Right ventricle myocardium inferior (tissue), 1 donor: ENCODE measurements at regions not wholly inside any gene's neighbourhood (a gene's known extent, or its start where the extent isn't known, plus 50 kb on each side); places are given as distances from the start of the nearest gene placed in this dataset.
A peak's percentile ranks its signal among the peaks of the same experiment; 100 is the strongest.
"Not testable (repeated sequence)": the region's sequence is repeated elsewhere in the genome, so short reads cannot be mapped to it uniquely, and the experiment has no call there.

Experiments used
- ATAC-seq: fragments of 200-7000 bp; cut with Tn5 transposase; one replicate; pipeline ENCODE4 v1.9.1; 2020; ENCODE audit warnings: mild to moderate bottlenecking, moderate library complexity
- DNase-seq: peaks from one replicate; pipeline ENCODE4 v3.0.0; 2021; ENCODE audit errors: missing footprints
- intact Hi-C: fragments of 100-400 bp; cut with DNase I; formaldehyde crosslinking; loops from one replicate; pipeline ENCODE4 v1.11.0; 2022
- donor health status: DM: no; HTN: yes; CAD: no; lungs with severe emphysema.

DNA sequence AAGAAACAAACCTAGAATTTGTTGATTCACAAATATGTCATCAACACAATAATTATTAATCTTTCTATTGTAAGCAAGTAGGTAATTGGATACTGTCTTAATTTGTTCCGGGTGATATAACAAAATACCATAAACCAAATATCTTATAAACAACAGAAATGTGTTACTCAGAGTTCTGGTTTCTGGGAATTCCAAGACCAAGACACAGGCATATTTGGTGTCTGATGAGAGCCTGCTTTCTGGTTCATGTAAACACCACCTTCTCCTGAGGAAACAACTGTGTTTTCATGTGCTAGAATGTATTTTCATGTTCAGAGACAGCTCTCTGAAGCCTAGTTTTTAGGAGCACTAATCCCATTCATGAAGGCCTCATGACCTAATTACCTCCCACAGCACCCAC is 1819.5 kb downstream of the SLITRK5 start:
- intact Hi-C loops = no loop called here
- DNase-seq (no peak), ATAC-seq (no peak)

DNA sequence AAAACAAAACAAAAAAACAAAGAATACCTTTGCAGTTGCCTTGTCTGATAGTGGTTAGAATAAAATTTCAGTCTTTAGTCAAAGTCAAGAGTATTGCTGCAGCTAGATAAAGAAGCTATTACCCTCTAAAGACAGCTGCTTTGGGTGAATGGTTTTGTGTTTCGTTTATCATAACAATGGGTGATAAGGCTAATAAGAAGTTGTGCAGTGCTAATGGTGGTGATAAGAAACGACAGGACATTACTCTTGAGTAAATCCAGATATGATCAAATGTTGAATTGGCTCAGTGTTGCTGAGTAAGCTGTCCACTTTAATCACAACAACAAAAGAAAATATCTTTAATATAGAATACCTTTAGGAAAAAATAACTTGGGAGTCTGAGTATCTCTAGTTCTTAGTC is 1825.3 kb downstream of the SLITRK5 start:
- ATAC-seq (no peak), DNase-seq (no peak)
- intact Hi-C loops = no loop called here

DNA sequence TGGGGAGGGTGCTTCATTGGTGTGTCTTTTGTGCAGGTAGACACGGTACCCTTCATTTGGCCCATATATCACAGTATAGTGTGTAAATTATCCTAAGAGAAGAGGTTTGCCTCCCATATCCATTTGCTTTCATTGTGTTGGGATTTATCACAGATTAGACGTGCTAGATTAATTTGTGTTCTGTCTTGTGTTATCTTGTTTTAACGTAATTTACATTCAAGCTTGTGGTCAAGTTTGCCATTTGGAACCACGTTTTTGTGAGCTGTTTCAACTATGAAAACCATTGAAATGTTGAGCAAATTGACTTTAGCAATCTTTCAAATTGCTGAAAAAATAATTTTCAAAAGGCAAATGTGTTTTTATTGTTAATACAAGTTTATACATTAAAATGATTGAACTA is 1826.5 kb downstream of the SLITRK5 start:
- intact Hi-C loops = no loop called here
- no peak for ATAC-seq
- DNase-seq = no peak

DNA sequence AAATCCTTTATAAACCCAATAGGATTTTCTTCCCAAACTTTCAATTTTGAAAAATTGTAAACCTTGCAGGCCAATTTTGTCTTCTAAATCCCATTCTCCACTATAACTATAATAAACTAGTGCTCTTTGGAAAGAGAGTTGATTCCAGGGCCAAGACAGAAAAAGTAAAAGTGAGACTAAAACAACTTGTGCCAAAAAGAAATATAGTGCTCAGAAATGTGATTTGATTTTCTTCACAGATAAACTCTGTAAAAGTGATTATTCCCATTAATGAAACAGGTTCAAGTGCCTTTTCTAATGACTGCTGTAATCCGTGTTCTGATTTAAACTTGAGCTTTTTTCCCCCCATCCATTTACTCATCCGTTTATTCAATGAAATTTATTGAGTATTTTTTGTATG is 1831.1 kb downstream of the SLITRK5 start:
- intact Hi-C loops = no loop called here
- no peak for ATAC-seq
- DNase-seq = no peak

DNA sequence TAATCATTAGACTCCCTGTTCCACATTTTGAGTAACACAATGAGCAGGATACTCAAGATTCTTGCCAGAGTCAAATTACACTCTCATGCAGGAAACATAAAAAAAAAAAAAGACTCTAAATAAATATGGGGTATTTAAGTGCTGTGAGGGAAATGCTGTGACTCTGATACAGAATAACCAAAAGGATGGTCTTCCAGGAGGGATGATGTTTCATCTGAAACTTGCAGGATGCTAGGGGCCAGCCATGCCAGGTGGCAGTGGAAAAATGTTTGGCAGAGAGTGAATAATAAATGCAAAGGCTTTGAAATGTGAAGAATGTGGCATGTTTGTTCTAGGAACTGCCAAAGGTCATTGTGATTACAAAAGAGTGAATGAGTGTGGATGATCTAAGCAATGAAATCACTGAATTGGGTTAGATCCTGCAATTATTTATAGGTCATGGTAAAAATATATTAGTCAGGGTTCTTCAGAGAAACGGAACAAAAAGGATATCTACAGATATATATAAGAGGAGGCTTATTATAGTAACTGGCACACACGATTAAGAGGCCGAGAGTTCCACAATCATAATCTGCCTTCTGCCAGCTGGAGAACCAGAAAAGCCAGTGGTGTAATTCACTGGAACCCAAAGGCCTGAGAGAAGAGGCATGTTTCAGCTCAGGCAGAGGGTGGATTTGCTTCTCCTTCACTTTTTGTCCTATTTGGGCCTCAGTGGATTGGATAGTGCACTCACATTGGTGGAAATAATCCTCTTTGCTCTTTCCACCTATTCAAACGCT is 1832.8 kb upstream of the MIR17HG start:
- DNase-seq = no peak
- intact Hi-C loops = no loop called here
- ATAC-seq = peak; percentile 63

DNA sequence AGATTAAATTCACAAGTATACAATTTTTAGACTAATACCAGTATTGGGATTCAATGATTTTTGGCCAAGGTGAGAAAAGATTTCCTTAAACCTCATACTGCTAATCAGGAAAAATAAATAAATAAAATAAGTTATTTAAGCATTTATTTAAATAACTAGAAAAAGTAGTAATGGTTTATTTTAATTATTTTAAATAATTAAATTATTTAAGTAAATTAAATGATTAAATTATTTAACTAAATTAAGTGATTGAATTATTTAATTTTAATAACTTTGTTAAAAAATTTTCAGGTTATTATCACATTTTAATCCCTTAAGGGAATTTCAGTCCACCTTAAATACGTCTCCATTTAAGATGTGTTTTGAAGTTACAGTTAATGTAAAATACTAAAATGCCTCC is 1831.5 kb upstream of the MIR17HG start:
- ATAC-seq = no peak
- intact Hi-C loops = no loop called here
- no peak for DNase-seq

DNA sequence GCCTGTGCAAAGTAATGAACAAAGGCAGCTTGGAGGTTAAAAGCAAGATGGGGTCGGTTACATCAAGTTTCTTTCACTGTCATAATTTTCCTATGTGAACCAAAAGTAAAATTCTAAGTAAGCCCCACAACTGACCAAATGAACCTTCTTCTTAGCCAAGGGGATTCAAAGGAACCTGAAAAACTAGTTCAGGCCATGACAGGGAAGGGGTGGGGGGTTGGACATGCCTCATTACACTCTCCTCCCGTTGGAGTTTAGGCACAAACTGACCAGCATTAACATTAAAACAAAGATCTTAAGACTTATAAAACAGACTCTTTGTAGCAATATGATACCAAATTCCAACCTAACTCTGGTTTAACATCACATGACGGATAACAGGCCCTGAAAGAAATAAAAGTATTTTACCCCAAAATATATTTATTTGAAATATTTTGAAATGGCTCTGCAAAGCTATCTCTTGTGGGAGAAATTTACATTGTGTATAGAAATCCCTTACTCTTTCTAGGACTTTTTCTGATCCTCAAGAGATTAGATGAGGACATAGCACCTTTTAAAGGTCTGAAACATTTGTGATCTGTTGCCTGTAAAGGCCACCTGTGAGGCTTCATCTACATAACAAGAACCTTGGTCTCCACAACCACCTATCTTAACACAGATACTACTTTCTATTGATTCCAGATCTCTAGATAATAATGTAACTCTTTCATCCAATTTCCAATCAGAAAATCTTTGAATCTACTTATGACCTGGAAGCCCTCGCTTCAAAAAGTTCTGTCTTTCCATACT is 1829.0 kb upstream of the MIR17HG start:
- intact Hi-C loops = no loop called here
- ATAC-seq = no peak
- DNase-seq = no peak

DNA sequence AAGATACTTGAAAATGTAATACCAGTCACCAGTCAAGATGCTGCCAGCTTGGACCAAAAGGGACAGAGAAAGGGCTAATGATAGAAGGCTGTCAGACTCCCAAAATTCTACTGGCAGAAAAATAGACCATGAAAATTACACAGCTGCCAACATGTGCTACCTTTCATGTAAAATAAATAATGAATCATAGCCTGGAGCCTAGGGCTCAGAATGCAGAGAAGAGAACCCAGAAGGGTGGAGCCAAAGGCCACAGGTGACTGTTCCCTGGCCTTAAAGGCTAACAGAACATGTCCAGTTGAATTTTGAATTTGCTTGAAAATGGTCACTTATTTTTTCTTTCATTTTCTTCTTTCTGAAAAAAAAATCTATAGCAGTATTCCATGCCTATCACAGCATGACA is 1827.0 kb upstream of the MIR17HG start:
- ATAC-seq (no peak), DNase-seq (no peak)
- intact Hi-C loops = no loop called here

DNA sequence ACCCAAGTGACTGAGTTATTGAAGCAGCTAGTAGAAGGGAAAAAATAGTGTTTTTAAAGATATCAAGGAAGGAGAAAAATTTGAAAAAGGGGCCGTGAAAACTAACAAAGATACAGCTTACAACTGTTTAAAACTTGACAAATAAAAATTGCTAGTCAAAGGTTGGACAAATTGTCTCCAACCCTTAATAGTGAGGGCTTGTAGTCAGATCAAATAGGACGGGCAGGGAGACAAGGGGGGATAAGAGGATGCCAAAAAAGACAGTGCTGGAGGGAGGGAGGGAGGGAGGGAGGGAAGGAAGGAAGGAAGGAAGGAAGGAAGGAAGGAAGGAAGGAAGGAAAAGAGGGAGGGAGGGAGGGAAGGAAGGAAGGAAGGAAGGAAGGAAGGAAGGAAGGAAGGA is 1825.8 kb upstream of the MIR17HG start:
- ATAC-seq, DNase-seq, intact Hi-C loops: not testable (repeated sequence)

DNA sequence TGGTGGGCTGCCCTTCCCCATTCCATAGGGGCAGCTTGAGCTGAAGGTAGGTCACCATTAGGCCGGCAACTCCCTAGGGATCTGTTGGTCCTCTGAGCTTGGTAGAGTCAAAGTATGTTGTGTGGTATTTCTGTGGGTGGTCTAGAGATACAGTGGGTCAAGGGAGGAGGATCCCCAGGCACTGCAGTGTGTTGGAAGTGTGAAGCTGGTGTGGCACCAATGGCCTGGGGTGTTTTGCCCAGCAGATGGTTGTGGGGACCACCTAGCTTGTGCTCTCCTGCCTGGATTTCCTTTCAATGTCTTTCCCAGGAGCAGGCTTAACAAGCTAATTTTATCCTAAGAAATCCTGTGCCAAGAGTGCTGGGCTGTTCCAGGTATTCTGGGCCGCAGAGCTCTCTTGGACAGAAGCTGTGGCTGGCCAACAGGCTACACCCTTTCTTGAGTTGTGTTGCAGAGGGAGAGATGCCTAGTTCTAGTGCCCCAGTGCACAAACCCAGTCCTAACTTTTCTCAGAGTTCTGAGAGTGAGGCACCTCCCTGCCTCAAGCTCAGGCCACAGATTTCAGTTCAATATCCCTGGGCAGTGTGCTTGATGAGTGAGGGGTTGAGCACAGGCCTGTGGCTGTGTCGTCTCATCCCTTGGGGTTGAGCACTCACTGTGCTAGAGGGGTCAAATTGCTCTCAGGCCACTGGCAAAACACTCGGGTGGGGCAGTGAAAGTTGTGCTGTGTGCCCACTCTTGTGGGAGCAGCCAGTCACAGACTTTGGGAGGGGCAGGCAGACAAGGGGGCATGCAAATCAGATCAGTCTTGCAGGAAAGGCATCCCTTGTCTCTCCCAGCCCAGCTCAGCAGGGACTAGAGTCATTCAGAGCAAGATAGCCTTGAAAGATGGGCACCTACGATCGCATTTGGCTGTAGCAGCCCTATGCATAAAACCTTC is 1806.1 kb upstream of the MIR17HG start:
- intact Hi-C loops = no loop called here
- ATAC-seq (peak; percentile 59), DNase-seq (no peak)

DNA sequence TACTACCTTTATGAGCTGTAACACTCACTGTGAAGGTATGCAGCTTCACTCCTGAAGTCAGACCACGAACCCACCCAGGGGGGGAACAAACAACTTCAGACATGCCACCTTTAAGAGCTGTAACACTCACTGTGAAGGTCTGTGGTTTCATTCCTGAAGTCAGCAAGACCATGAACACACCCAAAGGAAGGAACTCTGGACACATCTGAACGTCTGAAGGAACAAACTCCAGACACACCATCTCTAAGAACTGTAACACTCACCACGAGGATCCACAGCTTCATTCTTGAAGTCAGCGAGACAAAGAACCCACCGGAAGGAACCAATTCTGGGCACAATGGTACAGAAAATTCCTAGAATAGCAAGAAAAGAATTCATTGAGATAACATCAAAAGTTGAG is 1796.5 kb upstream of the MIR17HG start:
- DNase-seq (no peak), ATAC-seq (no peak)
- intact Hi-C loops = no loop called here

DNA sequence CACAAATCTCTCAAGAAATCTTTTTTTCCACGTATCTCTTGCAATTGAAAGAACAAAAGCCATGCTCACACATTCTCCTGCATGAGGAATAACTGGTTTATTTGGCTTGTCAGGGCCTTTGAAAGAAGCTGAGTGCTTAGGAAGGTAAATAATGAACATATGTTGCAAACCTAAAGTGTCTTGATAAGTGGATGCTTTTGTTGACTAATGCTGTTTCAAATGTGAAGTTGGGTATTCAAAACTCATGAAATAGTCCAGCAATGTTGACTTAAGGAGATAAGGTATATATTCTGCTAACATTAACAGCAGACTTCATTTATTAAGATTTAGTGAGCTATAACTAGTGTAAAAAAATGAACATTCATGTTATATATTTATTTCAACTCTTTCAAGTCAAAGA is 1792.7 kb upstream of the MIR17HG start:
- DNase-seq = no peak
- intact Hi-C loops = no loop called here
- no peak for ATAC-seq

DNA sequence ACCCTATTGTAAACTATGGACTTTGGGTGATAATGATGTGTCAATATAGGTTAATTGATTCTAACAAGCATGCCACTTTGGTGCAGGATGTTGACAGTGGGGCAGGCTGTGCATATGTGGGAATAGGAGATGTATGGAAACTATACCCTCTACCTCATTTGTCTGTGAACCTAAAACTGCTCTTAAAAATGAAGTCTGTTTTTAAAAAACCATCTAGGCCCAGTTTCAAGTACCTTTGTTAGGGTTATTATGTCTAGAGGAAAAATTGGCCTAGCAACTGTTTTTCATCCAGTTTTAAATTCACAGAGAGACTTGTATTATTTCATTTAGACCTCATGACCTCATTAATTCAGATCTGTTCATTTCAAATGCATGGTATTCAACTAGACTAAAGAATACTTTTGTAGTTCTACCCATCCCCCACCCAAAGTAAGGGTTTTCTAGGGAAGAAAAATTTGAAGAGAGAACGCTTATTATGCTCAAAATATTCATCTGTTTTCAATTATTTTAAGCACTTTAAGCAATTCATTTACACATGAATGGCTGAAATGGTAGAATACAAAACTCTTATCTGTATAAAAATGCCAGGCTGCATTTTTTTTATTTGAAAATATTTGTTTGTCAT is 1781.9 kb upstream of the MIR17HG start:
- DNase-seq = no peak
- intact Hi-C loops = no loop called here
- ATAC-seq = no peak

DNA sequence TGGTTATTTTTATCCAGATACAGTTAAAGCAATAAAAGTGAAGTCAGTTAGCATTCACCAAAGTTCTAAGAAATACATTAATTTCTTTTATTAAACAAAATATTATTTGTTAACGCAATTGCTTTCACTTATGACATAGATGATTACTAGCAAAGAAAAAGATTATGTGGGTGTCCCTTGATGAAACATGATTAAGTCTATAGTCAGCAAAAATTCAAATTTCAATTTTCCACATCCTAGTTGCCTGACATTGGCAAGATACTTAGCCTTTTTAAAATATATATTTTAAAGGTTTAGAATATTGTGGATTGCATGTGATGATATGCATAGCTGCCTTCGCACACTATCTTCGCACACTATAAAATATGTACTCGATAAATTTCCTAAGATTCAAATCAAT is 1780.5 kb upstream of the MIR17HG start:
- intact Hi-C loops = no loop called here
- ATAC-seq (no peak), DNase-seq (no peak)

DNA sequence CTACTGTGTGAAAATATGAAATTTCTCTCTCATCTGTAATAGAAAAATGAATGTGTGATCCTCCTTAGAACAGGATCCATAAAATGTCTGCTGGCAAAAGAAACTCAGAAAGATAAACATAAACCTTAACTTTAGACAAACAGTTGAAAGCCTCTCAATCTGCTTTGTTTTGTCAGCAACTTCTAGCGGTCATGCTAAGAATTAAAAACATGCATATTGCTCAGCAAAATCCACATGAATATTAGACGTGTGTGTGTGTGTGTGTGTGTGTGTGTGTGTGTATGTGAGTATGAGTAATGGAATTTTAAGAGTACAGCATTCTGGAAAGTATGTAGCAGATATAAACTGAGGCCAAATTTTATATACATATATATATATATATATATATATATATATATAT is 1779.2 kb upstream of the MIR17HG start:
- no peak for DNase-seq
- intact Hi-C loops = no loop called here
- no peak for ATAC-seq

DNA sequence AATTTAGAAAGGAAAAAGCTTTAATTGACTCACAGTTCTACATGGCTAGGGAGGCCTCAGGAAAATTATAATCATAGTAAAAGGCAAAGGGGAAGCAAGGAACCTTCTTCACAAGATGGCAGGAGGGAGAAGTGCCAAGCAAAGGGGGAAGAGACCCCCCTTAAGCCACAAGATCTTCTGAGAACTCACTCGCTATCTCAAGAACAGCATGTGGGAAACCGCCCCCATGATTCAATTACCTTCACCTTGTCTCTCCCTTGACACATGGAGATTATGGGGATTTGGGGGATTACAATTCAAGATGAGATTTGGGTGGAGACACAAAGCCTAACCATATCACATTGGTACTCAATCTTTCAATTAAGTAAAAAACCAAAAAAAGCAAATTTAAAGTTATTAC is 1778.7 kb upstream of the MIR17HG start:
- ATAC-seq (no peak), DNase-seq (no peak)
- intact Hi-C loops = no loop called here

DNA sequence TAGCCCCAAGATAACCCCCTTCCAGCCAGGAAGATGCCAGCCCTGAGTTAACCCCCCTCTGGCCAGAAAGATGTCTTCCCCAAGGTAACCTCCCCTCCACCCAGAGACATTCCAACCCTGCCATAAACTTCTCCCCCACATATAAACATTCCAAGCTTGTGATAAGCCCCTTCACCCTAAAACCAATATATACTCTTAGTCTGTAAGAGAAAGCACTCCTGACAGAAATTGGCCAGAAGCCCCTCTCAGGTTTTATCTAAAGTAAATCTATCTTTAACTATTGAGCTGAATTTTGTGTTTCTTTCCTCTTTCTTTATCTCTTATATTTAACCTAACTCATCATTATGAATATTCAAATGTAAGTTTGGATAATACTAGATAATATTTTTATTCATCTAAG is 1775.8 kb upstream of the MIR17HG start:
- DNase-seq (no peak), ATAC-seq (no peak)
- intact Hi-C loops = no loop called here

DNA sequence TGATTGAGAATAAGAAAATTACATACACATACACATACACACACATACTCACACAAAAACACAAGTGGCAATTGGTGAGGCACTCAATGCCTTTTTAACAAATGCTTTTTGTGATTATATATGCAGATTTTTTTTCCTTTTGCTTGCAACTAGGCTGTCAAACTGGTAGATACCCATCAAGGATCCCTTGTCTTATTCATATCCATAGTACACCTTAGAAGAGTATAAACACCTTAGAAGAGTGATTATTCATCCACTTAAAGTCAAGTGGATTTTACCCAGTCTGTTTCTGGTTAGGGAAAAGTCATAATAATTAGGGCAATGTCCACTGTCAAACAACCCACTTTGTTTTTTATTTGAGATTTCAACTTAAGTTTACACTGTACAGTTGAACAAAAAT is 1773.4 kb upstream of the MIR17HG start:
- ATAC-seq (no peak), DNase-seq (no peak)
- intact Hi-C loops = no loop called here

DNA sequence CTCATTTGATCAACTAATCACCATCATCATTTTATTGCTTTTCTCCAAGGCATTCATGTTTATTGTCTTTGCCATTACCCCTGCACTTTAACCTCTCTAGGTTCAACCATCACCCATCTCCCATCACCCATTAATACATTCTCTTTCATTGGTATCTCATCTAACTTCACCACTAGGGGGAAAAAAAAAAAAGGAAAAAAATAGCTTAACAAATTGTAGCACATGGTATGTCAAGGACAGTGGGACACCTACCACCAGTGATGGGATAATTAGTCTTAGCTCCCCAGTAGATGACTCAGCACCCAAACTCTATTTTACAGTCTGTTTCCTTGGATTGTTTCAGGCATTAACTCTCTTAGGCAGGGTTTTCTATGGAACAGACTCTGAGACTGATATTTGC is 1770.2 kb upstream of the MIR17HG start:
- DNase-seq = no peak
- intact Hi-C loops = no loop called here
- ATAC-seq = no peak
